Lung microvascular endothelial cell (primary cell): ENCODE measurements at regions not wholly inside any gene's neighbourhood (a gene's known extent, or its start where the extent isn't known, plus 50 kb on each side); places are given as distances from the start of the nearest gene placed in this dataset.
"Not testable (repeated sequence)": the region's sequence is repeated elsewhere in the genome, so short reads cannot be mapped to it uniquely, and the experiment has no call there.

Source experiments
- DNase-seq, 2 donors: peaks; one replicate each; pipeline versions ENCODE4 v3.0.0 to v3.0.0-alpha.2; 2010; ENCODE audit warnings: low read depth in 2 of 2

DNA sequence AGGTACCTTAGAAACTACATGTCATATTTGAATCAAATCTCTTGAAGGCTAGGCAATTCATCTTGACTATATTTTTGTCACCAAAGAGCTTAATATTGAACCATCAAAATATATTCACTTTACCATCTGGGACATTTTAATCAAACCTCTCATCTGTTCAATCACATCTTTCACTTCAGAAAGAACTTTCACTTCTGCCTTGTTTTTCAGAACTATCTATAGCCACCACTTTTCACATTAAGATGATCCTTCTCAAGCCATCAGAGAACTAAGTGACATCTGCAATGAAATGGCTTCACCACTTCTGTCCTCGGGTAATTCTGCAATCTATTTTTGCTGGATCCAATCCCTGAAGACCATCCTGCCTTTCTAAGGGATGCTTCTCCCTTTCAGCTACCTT lies 57.8 kb downstream of the OR2B2 start:
- DNase-seq, result no peak

DNA sequence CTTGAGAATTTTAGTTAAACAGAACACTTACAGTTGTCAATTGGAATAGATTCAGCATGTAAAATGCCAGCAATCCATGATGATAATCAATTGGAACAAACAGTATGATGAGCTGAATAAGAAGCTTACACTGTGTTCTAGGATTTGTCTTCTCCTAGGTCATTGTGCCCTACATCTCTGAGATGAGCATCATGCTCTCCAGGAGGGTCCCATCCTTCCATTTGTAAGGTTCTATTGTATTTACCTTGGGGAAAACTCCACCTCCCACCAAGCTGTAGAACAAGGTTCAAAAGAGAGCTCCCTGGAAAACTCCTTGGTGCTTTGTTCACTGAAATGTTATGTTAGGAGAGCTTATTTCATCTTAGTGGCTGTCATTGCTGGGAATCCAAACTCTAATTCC lies 60.8 kb downstream of the OR2B2 start:
- DNase-seq, result no peak

DNA sequence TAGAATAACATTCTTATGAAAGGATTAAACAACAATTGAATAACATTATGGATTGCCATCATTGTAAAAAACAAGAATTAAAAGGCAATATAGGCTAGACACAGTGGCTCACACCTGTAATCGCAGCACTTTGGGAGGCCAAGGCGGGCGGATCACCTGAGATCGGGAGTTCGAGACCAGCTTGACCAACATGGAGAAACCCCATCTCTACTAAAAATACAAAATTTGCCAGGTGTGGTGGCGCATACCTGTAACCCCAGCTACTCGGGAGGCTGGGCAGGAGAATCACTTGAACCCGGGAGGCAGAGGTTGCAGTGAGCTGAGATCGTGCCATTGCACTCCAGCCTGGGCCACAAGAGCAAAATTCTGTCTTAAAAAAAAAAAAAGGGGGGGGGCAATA lies 63.2 kb downstream of the OR2B2 start:
- not testable (repeated sequence) for DNase-seq

DNA sequence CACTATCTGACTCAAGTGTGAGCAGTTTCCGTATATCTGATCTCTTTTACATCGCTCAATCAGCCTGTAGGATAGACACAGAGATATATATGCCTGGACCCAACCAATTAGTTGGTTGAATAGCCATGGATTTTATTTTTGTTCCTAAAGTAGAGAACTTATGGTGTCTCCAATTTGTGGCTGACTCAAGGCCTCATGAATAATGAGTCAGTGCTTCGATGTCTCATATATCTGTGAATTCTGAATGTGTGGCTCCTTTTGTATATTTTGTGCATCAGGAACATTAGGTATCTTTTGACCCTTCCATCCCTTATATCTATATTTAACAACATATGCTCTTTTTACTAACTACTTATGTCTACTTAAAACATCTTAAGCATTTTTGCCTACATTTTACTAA lies 64.5 kb downstream of the OR2B2 start:
- DNase-seq, result no peak

DNA sequence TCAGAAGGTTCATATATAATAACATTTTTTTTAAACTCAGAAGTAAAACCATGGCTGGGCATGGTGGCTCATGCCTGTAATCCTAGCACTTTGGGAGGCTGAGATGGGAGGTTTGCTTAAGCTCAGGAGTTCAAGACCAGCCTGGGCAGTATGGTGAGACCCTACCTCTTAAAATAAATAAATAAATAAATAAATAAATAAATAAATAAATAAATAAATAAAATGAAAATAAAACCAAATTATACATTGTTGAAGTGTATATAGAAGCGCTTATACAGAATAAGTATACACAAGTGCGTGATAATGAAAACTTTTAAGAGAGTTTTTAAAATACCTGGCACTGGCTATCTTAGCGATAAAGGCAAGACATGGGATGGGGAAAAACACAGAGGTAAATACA lies 71.6 kb downstream of the OR2B2 start:
- DNase-seq, result no peak

DNA sequence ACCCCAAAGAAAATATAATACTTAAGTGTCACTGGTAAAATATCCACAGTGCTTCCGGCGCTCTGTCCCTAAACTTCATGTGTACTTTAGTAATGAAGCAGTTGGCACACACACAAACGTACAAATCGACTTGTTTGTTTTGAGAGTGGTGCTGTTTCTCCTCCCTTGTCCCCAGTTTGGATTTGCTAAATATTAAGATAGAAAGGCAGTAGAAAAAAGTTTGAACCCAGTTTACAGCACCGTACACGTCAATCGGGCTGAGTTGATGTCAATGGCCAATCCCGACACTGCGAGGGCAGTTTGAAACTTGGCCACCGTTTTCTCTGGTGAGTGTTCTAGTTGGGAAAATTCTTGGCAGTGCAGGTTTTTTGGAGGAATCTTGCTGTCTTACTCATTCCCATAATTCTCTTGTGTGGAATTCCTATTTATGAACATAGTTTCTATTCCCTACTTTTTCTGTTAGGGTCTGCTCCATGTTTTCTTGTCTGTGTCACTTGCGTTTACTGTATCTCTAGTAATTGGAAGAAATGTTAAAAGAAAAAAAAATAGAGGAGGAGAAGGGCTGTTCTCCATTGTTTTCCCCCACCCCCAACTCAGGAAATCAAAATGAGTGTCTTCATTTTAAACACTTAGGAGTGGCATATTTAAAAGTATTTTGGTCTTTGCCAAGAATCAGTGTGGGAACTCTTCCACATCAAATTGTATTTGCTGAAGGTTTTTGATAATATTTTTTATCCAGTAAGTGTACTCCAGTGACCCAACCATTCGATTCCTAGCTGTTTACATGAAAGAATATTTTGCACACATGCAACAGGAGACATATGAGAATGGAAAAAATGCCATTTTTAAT lies 72.3 kb downstream of the OR2B2 start:
- DNase-seq, result peak; percentile 60 to 64

DNA sequence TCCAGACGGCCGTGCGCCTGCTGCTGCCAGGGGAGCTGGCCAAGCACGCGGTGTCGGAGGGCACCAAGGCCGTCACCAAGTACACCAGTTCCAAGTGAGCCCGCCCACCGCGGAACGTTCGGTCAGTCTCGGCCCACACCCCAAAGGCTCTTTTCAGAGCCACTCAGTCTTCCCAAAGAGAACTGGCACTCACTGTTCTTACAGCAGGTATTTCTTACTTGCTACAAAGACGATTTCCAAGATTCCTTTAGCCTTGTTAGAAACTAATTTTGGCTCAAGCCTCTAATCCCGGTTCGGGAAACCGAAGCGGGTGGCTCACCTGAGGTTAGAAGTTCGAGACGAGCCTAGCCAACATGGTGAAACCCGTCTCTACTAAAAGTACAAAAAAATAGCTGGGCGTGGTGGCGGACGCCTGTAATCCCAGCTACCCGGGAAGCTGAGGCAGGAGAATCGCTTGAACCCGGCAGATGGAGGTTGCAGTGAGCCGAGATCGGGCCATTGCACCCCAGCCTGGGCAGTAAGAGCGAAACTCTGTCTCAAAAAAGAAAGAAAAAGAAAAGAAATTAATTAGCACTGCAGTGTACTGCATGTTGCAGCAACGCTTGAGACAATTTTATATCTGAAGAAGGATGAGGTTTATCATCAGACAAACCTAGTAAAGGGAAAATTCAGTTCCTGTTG lies 73.1 kb downstream of the OR2B2 start:
- DNase-seq, result peak; percentile 61 to 68

DNA sequence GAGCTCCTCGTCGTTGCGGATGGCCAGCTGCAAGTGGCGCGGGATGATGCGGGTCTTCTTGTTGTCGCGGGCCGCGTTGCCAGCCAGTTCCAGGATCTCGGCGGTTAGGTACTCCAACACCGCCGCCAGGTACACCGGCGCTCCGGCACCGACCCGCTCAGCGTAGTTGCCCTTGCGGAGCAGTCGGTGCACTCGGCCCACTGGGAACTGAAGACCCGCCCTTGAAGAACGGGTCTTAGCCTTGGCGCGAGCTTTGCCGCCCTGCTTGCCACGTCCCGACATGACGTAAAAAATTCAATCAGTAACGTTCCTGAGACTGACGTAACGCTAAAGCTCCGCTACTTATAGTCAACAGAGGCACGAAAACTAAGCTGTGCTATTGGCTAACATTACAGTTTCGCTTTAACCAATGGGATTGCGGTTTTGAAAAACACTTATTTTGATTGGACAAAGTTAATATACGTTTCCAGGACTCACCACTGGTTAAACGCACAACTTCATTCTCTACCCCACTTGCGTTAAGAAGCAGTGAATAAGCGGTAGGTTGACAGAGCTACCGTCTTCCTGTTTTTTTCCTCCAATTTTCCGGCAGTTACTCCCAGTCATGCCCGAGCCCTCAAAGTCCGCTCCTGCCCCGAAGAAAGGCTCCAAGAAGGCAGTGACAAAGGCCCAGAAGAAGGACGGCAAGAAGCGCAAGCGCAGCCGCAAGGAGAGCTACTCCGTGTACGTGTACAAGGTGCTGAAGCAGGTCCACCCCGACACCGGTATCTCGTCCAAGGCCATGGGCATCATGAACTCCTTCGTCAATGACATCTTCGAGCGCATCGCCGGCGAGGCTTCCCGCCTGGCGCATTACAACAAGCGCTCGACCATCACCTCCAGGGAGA lies 73.9 kb downstream of the OR2B2 start:
- DNase-seq, result peak; percentile 99

DNA sequence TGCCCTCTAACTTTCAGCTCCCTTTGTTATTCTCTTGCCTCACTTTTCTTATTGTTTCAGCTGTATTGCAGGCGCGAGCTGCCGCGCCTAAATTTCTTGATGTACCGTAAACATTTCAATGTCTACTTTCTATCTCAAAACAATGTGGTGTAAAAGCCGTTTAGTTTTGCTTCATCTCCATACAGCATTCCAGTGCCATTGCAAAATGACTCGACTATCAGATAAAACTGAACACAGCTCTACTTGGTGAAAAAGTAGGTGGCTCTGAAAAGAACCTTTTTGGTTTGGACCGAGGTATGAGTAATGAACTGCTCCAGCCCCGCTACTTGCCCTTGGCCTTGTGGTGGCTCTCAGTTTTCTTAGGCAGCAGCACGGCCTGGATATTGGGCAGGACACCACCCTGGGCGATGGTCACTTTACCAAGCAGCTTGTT lies 74.6 kb downstream of the OR2B2 start:
- DNase-seq, result no peak

DNA sequence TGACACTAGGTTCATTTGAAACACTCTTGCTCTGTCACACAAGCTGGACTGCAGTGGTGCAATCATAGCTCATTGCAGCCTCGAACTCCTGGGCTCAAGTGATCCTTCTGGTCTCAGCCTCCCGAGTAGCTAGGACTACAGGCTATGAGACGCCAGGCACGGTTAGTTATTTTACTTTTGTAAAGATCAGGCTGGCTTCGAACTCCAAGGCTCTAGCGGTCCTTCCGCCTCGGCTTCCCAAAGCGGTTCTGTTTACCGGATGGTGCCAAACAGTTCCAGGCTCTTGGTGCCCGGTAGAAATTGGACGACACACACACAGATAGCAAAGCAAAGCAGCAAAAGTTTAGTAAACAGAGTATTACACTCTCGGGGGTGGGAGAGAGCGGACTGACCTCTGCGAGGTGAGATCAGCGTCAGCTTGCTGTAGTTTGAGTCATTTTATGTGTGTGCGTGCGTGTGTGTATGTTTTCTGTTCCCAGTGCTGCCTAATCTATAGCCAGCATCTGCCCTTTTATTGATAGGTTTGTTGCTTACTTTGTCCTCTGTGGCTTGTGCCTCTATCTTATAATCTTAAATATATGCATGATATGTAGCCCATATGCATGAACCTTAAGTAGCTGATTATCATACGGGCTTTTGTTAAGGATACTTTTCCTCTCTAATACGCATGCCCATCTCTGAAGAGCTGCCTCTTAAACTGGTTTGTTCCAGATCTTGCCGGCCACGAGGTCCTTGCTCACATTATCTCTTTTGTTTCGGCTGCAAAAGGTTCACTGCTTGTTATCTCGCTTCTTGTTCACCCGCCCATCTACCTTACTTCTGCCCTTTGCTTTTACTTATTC lies 75.2 kb downstream of the OR2B2 start:
- DNase-seq, result peak; percentile 71 to 86

DNA sequence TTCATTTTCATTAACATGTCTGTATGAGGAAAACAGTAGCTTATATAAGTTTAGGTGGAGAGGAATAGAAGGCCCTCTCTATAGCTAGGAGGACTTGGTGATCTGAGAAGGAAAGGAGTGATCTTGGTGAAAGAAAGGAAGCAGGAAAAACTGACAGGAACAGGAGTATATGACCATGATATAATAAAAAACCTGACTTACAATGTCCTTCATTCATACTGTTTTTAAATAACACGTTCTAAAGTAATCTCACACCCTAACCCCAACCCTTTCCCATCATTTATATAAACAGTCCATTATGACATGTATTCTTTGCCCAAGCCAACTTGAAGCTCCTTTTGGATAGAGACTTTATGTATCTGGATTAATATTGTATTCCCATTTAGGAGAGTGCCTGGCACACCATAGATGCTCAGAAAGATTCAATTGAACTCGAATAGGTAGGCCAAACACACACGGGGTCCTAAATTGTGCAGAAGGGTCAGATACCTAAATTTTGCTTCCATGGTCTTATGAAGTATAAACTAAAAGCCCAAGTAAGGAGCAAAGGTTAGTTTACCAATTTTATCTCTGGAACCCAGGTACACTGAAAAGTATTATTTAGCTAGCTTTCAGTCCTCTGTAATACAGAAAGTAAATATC lies 75.9 kb downstream of the OR2B2 start:
- DNase-seq, result no peak

DNA sequence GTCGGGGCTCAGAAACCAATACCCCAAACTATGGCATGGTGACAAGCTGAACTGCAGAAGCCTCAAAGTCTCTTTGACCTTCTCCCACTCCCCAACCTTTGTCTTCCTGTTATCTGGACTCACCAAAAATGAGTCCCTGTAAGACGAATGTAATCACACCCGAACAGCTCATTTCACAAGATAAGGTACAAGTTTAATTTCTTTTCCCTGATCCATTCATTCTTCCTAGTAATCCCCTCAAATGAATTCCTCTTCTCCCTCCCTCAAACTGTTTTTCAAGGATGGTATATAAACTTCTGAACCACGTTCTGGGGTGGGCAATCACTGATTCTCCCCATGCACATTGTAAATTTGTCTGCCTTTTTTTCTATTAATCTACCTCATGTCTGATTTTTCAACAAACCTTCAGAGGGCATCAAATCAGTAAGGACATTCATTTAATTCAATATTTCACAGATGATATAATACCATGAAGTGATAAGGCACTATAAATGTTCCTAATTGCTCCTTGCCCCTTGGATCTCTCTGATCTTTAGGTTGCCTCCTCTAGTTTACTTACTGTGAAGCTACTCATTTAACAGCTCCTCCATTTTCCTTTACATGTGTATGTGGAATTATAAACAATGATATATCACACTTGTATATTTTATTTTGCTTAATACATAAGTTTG lies 77.2 kb downstream of the OR2B2 start:
- DNase-seq, result no peak

DNA sequence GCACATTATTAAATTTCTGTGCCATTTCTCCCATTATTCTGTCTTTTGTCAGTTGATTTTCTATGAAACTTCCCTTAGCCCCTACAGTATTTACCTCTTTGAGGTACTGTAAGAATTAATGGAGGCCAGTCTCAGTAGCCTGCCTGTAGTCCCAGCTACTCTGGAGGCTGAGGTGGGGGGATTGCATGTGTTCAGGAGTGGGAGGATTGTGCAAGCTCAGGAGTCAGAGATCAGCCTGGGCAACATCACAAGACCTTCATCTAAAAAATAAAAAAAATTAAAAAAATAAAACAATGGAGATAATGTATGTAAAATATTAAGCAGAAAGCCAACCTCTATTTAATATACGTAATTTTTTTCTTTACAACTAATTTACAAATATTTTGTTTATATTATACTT lies 77.8 kb downstream of the OR2B2 start:
- DNase-seq, result no peak

DNA sequence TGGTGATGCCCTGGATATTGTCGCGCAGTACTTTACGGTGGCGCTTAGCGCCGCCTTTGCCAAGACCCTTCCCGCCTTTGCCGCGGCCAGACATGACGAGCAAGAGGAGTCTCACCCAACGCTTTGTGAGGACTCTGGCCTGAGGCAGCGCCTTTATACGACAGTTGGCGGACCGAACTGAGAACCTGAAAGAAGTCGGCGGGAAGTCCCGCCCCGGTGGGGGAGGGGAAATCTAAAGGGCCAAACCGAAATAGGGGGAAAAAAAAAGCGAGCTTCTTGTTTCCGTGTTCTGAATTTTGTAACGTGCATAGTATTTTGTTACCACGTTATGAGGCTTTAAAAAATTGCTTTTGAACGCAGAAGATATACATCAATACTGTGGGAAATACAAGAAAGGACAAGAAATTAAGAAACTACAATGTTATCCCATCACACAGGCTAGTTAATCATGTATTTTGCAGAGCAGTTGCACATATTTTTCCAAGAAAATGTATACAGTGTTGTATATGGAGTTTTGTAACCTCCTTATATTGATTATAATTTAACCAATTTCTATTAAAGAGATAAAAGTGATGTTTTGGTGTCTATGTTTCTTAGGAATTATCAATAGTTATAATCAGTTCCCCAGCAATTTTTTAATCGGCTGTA lies 80.6 kb downstream of the OR2B2 start:
- peak; percentile 53 to 59 for DNase-seq

DNA sequence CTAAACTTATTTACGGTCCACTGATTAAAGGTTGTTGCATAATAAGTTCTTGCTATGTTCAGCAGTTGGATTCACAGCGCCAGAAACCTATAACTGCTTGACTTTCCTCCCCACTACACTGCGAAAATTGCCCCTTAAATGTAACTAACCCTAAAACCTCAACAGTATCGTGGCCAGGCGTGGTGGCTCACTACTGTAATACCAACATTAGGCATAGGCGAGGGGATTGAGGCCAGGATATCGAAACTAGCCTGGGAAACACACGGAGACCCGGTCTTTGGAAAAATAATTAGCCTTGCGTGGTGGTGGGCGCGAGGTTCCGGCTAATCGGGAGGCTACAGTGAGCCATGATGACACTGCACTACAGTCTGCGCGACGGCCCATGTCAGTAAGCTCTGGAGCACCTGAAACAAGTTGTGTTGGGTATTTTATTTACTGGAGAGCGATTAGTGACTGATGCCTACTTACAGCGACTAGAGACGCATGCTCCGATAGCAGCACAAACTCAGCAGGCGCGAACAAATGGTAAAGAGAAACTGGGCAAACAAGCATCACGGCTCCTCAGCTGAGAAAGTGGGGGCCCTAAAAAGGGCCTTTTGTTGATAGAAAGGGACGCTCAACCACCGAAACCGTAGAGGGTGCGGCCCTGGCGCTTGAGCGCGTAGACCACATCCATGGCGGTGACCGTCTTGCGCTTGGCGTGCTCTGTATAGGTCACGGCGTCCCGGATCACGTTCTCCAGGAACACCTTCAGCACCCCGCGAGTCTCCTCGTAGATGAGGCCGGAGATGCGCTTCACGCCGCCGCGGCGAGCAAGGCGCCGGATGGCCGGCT lies 81.4 kb downstream of the OR2B2 start:
- peak; percentile 56 to 62 for DNase-seq

DNA sequence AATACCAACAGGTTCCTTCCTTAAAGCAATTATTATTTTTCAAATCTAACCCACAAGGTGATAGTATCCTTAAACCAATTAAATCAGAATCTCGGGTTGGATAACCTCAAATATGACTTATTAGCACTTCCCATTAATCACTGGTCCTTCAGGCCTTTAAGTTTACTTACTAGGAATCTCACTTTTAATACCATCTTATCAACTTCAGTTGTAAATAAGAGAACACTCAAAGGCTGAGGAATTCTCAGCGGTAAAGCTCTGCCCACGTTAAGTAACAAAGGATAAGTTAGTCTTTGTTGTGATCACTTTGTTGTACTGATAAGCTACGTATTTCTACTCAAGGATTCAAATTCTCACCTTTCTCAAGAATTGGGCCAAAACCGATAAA lies 82.0 kb downstream of the OR2B2 start:
- no peak for DNase-seq

DNA sequence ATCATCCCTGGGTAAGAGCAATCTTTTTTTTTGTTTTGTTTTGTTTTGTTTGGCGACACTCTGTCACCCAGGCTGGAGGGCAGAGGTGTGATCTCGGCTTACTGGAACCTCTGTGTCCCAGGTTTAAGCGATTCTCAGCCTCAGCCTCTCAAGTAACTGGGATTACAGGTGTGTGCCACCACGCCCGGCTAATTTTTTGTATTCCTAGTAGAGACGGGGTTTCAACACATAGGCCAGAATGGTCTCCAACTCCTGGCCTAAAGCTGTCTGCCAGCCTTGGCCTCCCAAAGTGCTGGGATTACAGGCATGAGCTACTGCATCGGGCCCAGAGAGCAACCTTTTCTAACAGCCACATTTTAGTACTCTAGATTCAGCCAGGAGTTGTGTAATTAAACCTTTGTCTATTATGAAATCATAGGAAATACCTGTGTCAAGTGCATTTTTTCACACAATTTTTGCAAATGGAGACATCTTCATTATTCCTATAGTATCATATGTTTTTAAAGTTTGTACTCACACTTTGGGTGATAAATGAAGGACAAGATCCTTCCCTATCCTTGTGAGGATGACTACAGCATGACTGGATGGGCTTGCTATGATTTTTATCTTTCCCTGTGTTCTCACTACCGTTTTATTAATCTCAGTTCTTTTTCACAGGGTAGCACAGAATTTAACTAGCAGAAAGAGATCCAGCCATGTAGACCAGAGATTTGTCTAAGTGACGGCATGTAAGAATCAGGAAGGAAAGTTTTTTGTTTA lies 82.6 kb downstream of the OR2B2 start:
- DNase-seq, result no peak

DNA sequence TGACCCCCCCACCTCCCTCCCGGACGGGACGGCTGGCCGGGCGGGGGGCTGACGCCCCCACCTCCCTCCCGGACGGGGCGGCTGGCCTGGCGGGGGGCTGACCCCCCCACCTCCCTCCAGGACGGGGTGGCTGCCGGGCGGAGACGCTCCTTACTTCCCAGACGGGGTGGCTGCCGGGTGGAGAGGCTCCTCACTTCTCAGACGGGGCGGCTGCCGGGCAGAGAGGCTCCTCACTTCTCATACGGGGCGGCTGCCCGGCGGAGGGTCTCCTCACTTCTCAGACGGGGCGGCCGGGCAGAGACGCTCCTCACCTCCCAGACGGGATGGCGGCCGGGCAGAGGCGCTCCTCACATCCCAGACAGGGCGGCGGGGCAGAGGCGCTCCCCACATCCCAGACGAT lies 84.7 kb downstream of the OR2B2 start:
- DNase-seq, result not testable (repeated sequence)
